ENCODE measurements at regions not wholly inside any gene's neighbourhood (a gene's known extent, or its start where the extent isn't known, plus 50 kb on each side); places are given as distances from the start of the nearest gene placed in this dataset.

GRCh38 chr11:4202749-4203148, 108.2 kb downstream of the RRM1 start:
- no peaks in the 10 kb centered on the region for H3K9me3 ChIP-seq (ENCODE audit: control extremely low read depth in 1 of 3, control insufficient read depth in 2 of 3, insufficient read depth in 1 of 3, low read length in 2 of 3)
- H3K27ac Mint-ChIP-seq, result no peak overlapping the region
- no peak overlapping the region for H3K9ac ChIP-seq (ENCODE audit: low read length)
- no peak for DNase-seq
- no peaks in the 10 kb centered on the region for H3K4me1 ChIP-seq (ENCODE audit: control insufficient read depth in 2 of 2, insufficient read depth in 2 of 2, low read length in 2 of 2)
- no peak overlapping the region for H3K27ac ChIP-seq (ENCODE audit: low read length in 2 of 2)
- no peaks in the 10 kb centered on the region for H4K20me1 ChIP-seq (ENCODE audit: control insufficient read depth, insufficient read depth, low read length, poor library complexity, severe bottlenecking)
- peaks cover 0 to 8% (median 2%) of the 10 kb centered on the region in 4 experiments for H3K27me3 ChIP-seq (replicated peaks in 1 of 4; ENCODE audit: control extremely low read depth in 1 of 4, control insufficient read depth in 3 of 4, insufficient read depth in 4 of 4, low read length in 3 of 4)
- ChIA-PET CTCF (interaction anchor here (1.9 to 2.3 kb wide), 2 partner anchors 16 to 19 kb away, joined by 5 to 13 read pairs; no protein-coding TSS in a partner anchor), POLR2A (no interaction called here)
- no peak overlapping the region for H3K4me3 ChIP-seq (ENCODE audit: control extremely low read depth in 1 of 5, extremely low read depth in 1 of 5, insufficient read depth in 1 of 5, low read depth in 2 of 5, low read length in 4 of 5)
- intact Hi-C loops (cut with micrococcal nuclease), result no loop called here
- no peaks in the 10 kb centered on the region for H3K9me3 Mint-ChIP-seq (ENCODE audit: insufficient read depth)
- no peak overlapping the region for H3K4me3 Mint-ChIP-seq
- H3K79me2 ChIP-seq (ENCODE audit: control insufficient read depth, insufficient read depth, low read length), result no peaks in the 10 kb centered on the region
- TF ChIP-seq EZH2 (IDR thresholded peaks at IDR 0.05; ENCODE audit: borderline replicate concordance, insufficient read depth, low read depth, low read length, poor library complexity, severe bottlenecking), result no peak
- no peak for TF ChIP-seq CTCF (IDR thresholded peaks at IDR 0.05)
- H2AFZ ChIP-seq (ENCODE audit: insufficient read depth, low read depth, low read length, poor library complexity, severe bottlenecking), result no peak overlapping the region
- H3K36me3 ChIP-seq (replicated peaks in 1 of 2; ENCODE audit: control extremely low read depth in 1 of 2, control insufficient read depth in 1 of 2, extremely low read depth in 1 of 2, insufficient read depth in 2 of 2, low read length in 1 of 2), result no peaks in the 10 kb centered on the region
- no peak overlapping the region for H3K4me2 ChIP-seq (replicated peaks; ENCODE audit: low read depth, low read length, poor library complexity, severe bottlenecking)
- no peaks in the 10 kb centered on the region for H3K4me1 Mint-ChIP-seq
- ATAC-seq (ENCODE audit: low read depth), result no peak
- H3K27me3 Mint-ChIP-seq, result peaks cover 48% of the 10 kb centered on the region

GRCh38 chr11:4197112-4197511, 102.5 kb downstream of the RRM1 start:
- H3K4me2 ChIP-seq (replicated peaks; ENCODE audit: low read depth, low read length, poor library complexity, severe bottlenecking), result no peak overlapping the region
- H3K4me1 ChIP-seq (ENCODE audit: control insufficient read depth in 2 of 2, insufficient read depth in 2 of 2, low read length in 2 of 2), result no peaks in the 10 kb centered on the region
- ChIA-PET CTCF (no interaction called here), POLR2A (no interaction called here)
- intact Hi-C loops (cut with micrococcal nuclease), result no loop called here
- Mint-ChIP-seq H3K27me3 (peaks cover 30% of the 10 kb centered on the region), H3K9me3 (ENCODE audit: insufficient read depth) (no peaks in the 10 kb centered on the region), H3K27ac (no peak overlapping the region), H3K4me3 (no peak overlapping the region), H3K4me1 (no peaks in the 10 kb centered on the region)
- no peak overlapping the region for H3K27ac ChIP-seq (ENCODE audit: low read length in 2 of 2)
- H3K4me3 ChIP-seq (ENCODE audit: control extremely low read depth in 1 of 5, extremely low read depth in 1 of 5, insufficient read depth in 1 of 5, low read depth in 2 of 5, low read length in 4 of 5), result no peak overlapping the region
- H3K9me3 ChIP-seq (ENCODE audit: control extremely low read depth in 1 of 3, control insufficient read depth in 2 of 3, insufficient read depth in 1 of 3, low read length in 2 of 3), result no peaks in the 10 kb centered on the region
- no peaks in the 10 kb centered on the region for H4K20me1 ChIP-seq (ENCODE audit: control insufficient read depth, insufficient read depth, low read length, poor library complexity, severe bottlenecking)
- no peak for DNase-seq
- no peak overlapping the region for H3K9ac ChIP-seq (ENCODE audit: low read length)
- TF ChIP-seq CTCF (IDR thresholded peaks at IDR 0.05) (no peak), EZH2 (IDR thresholded peaks at IDR 0.05; ENCODE audit: borderline replicate concordance, insufficient read depth, low read depth, low read length, poor library complexity, severe bottlenecking) (no peak)
- no peaks in the 10 kb centered on the region for H3K27me3 ChIP-seq (replicated peaks in 1 of 4; ENCODE audit: control extremely low read depth in 1 of 4, control insufficient read depth in 3 of 4, insufficient read depth in 4 of 4, low read length in 3 of 4)
- H3K36me3 ChIP-seq (replicated peaks in 1 of 2; ENCODE audit: control extremely low read depth in 1 of 2, control insufficient read depth in 1 of 2, extremely low read depth in 1 of 2, insufficient read depth in 2 of 2, low read length in 1 of 2), result no peaks in the 10 kb centered on the region
- no peak overlapping the region for H2AFZ ChIP-seq (ENCODE audit: insufficient read depth, low read depth, low read length, poor library complexity, severe bottlenecking)
- no CpG with 5 or more reads among the region's 2 CpGs for WGBS (ENCODE audit: insufficient coverage)
- no peaks in the 10 kb centered on the region for H3K79me2 ChIP-seq (ENCODE audit: control insufficient read depth, insufficient read depth, low read length)
- no peak for ATAC-seq (ENCODE audit: low read depth)

Data from B cell (primary cell).